Hematopoietic multipotent progenitor cell treated with erythropoietin and hydrocortisone succinate and interleukin-3 and kit ligand, for 4 days (in vitro differentiated cells): ENCODE measurements at regions not wholly inside any gene's neighbourhood (a gene's known extent, or its start where the extent isn't known, plus 50 kb on each side); places are given as distances from the start of the nearest gene placed in this dataset.

ENCODE experiments used
- DNase-seq: peaks from one replicate; pipeline ENCODE4 v3.0.0-alpha.2; 2015

DNA sequence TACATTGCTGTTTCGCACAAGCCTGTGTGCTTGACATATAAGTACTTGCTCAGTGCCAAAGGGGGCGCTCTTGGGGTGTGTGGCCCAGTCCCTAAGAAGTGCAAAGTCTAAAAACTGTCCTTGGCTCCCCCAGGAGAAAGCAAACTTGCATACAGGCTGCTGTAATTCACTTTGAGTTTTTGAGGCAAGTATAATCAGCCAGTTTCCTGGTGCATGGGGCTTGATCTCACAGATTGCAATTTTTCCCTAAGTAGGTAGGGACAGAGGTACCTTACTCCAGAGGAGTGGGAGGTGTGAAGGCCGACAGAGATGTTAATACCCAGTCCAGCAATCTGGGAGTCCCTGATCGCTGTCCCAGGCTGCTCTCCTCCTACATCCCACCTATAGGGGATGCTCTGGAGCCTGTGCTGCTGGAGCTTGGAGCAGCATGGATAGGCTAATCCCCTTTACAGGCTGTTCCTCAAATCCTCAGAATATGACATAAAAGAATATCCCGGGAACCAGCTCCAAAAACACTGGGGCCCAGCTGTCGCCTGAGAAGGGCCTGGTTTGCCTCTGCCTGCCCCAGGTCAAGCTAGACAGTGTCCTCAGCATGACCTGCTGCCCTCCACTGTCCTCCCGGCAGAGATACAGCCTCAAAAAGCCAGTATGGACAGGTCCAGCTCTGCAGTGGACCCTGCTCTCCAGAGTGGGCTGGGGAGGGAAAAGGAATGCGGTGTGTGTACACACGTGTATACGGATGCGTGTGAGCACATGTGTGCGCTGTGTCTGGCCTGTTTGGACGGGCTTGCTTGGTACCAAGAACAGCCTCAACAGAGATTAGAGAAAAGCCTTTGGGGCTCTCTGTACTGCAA is 136.5 kb upstream of the HAAO start:
- peak; percentile 98 for DNase-seq

DNA sequence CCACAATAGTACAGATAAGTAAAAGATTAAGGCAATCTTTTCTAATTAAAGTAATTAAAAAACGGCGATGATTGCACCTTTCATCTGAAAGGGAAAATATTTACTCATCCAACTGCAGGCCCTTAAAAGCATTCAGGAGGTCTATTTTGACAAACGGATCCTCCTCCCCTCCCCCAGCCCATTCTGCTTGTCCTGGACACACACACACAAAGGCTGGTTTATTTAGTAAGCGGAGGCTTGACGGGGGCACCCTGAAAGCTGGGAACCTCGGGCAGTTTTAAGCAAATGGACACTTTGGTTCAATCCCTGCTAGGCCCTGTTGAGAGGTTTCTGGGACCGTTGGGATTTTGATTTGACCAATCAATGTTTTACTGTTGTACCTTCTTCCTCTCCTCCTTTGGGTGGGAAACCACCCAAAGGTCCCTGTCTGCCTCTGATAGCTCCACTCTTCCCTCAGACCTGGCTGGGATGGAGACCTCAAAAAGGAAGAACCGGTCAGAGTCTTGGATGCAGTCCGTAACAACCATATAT is 135.8 kb upstream of the HAAO start:
- DNase-seq, result peak; percentile 78

DNA sequence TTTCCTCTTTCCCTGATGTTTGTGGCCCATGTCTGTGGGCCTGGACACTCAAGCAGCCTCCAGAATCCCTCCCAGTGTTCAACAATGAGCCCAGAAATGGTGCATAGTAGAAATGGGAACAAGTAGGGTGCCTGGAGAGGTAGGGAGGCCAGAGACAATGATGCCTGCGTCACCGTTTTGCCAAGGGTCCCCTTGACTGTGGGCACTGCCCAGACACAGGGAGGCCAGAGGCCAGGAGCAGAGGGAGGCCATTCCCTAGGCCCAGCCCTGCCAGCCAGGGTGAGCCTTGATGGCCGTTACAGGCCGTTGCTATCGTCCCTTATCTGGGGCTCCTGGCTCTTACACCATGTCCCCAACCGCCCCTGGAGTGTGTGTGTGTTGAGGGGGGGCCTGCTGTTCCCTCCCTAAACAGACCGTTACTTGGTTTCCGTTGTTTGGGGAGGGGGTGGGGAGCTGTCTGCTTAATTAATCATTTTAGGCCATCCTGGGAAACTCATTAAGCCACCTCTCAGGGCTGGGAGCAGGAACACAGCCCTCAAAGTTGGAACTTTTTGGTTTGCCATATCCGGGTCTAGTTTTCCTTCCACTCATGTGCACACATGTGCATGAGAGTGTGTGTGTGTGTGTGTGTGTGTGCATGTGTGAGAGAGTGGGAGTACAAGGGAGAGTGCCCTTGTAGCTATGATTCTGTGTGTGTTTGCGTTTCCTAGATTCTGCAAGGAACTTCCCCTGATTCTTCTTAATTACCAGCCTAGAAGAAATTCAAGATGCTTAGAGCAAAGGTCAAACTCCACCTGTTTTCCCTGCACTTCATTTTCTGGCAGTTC is 135.2 kb upstream of the HAAO start:
- DNase-seq, result peak; percentile 99

DNA sequence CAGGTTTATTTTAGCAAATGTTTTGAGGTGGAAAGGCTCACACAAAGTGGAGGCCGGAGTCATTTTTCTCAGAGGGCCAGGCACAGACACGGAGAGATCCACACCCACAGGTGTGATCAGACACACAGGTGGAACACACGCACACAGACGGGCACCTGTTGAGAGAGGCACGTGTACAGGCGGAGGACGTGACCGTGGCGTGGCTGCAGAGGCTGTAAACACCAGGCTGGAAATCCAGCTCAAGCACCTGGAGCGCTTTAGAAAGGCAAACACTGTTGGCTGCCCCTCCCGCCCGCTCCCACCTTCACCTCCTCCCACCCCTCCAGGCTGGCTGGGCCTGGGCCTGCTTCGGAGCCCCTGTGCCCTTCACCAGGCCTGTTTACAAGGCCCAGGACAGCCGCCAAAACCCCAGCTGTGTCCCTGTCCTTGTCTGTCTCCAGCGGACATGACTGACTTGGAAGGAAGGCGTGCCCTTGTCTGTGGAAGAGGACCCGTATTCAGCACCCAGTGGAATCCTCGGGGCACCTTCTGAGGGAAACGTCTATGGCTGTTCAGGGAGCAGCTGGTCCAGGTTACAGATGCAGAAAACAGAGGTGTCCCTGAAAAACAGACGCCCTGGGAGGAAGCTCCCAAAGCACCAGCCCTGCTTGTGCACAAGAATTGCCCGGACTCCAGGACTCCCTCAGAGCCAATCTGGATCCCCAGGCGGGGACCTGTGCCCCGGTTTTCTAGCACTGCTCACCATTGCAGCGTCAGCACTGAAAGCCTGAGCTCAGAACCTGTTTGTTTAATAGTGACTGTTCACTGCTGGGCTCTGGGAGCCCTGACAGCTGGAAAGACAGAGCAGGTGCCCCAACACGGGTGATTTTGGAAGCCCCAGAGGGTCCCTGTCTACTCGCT is 134.3 kb upstream of the HAAO start:
- DNase-seq, result no peak

DNA sequence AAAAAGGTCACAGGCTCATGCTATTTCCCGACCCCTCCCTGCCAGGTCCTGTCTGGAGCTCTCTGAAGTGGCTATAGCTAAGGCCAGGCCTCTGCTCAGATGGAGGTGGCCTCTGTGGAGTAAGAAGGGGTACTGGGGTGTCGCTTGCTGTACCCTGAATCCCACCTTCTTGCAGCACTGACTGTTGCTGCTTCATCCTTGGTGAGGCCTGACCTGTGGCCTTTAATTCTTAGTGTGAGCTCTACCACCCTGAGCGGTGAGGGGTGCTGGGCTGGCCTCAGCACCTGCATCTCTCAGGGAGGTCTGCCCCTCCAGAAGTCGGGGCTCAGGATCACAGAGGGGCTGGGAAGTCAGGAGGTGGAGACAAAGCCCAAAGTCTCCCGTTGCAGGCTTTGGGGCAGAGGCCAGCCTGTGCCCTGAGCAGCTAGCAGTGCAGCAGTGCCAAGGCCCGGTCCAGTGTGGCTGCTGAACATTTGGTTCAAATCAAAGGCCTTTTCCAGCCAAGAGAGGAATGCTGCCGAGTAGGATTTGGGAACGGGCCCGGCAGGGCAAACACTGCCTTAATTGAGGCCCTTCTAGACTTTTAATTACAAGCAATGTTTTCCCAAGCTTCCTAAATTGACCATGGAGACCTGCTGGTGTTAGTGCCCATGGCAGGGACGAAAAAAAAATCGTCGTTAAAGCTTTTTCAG is 133.5 kb upstream of the HAAO start:
- DNase-seq, result no peak

DNA sequence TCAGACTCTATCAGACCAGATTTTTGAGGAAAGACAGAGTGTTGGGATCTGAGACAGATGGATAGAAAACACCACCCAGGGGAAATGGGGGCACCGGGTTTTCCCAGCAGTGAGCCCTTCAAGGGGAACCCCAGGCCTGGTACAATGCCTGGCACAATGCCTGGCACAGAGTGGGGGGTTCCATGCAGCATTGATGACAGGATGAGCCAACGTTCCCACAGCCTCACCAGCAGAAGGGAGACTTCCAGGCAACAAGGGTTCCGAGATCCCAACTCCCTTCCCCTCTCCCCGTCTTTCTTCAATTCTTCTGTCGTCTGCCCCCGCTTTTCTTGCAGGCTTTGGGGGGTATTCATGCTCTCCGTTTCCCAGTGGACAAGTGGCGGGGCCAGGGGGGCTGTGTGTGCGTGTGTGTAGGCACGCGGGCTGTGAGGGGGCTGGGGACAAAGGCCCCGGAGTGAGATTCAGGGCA is 132.1 kb upstream of the HAAO start:
- DNase-seq, result no peak

DNA sequence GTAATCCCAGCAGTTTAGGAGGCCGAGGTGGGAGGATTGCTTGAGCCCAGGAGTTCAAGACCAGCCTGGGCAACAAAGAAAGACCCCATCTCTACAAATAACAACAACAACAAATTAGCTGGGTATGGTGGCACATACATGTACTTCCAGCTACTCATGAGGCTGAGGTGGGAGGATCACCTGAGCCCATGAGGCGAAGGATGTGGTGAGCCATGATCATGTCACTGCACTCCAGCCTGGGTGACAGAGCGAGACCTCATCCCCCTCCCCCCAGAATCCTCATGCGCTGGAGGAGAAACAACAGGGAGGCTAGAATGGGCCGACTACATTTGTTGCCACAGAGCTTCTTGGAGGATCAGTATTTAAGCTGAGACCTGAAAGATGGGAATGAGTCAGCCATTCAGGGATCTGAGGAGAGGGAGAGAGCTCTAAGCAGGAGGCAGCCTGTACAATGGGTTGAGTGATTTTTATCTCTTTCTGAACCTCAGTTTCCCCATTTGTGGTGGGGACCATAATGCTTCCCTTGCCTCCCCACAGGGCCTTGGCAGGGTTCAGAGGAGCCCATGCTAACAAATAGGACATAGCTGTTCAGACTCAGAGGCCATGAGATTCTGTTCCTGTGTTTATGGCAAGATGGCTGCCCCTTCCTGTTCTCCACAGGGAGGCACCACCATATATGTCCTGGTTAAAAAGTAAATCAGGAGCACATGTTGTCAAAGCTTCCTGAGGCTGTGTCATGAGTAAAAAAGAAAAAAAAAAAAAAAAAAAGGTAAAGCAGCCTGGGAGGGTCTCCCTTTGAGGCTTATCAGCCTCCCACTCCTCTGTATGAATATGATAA is 131.4 kb upstream of the HAAO start:
- no peak for DNase-seq

DNA sequence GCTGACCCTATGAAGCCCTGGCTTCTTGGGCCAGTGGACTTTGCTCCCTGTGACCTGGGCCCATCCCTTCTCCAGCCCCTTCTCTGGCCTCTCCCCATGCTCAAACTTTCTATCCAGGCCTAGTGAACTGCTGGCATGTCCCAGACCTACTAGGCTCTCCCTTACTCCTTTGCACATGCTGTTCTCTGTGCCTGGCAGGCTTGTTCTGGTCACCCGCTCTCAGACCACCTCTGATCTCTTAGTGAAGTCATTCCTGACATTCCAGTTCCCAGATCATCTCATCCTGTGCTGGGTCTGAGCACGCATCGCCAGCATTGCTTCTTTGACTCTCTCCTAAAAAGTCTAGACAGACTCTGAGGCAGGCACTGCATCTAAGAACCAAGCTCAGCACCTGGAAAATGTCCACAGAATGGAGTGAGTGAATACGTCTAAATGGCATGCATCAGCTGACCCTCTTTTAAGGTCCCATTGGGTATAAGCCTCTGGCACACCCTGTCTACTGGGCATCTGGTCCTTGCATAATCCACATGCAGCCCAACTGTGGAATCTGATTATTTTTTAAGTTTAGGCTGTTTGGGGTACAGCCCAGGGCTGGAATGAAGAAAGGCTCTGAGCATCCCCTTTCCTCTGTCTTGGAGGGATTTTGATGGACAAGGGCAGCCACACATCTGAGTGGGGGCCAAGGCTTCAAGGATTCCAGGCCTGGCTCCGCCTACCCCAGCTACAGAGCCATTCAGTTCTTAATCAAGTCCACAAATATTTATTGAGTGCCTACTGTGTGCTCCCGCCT is 130.6 kb upstream of the HAAO start:
- DNase-seq, result peak; percentile 60

DNA sequence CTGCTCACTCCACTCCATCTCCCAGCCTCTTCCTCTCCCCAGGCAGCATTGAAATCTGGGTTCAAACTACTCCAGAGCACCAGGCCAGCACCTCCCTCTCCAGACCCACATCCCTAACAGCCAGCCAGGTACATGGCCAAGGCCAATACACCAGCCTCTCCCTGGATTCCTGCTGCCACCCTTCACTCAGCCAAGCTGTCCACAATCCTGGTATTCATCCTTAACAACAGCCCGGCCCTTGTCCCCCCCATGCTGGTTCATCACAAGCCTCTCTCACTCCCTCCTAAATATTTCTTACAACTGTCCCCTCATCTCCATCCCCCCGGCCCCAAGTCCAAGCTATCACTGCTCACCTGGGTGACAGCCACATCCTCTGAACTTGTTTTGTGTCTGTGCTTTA is 129.9 kb upstream of the HAAO start:
- DNase-seq, result no peak

DNA sequence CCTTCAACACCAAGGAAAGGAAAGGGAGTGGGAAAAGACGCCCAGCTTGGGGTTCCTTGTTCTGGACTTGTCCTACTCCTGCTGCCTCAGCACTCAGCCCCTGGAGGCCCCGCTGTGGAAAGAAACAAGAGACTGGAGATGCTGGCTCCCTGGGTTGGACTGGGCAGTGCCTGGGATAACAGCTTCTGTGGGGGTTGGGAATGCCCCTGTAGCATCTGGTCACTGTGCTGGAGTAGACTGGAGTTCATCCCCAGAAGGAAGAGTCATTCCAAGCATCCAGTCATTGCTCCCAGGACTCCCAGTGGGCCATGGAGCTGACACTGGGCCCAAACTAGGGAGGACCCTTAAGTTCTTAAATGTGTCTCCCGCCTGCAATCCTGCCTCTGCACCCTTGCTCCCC is 129.3 kb upstream of the HAAO start:
- DNase-seq, result no peak

DNA sequence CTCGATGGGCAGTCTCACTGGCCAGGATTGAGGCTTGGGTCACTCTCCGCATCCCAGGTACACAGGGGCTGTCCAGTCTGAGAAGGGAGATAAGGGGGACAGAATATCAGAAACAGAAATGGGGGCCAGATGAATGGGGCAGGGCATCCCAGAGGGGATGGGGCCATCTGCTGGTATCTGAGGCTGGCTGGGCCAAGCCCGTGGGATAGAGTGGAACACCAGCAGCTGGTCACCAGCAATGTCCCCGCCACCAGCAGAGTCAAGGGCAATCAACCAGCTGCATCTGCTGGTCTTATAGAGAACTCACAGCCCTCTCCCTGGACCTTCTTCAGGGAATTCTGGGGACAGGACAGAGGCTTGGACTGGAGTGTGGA is 128.8 kb upstream of the HAAO start:
- no peak for DNase-seq

DNA sequence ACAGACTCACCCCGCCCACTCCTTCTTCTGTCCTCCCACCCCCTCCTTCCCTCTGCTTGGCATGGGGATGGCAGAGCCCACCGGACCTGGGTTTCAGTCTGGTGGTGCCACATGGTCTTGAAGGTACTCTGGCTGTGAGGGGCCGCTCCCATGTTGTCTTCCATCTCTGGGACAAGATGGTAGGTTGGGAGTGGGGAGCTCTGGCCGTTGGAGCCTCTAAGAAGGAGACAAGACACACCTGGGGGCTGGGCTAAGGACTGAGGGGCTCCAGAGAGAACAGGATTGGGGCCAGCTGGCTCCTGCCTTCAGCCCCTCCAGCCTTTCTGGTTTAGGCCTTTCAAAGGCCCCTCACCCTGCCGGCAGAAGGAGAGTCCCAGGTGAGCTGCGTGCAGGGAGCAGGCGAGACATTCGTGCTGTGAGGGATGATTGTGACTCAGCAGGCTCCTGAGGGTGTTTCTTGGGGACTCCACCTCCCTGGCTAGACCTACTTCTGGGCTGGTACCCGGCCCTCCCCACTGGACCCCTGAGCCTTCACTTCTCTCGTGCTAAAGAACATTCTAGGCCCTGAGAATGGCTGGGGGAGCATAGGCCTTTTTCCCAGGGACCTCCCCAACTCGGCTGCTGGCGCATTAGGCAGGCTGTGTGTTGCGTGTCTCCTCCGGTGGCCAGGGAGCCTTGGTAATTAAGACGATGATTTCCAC is 128.2 kb upstream of the HAAO start:
- no peak for DNase-seq

DNA sequence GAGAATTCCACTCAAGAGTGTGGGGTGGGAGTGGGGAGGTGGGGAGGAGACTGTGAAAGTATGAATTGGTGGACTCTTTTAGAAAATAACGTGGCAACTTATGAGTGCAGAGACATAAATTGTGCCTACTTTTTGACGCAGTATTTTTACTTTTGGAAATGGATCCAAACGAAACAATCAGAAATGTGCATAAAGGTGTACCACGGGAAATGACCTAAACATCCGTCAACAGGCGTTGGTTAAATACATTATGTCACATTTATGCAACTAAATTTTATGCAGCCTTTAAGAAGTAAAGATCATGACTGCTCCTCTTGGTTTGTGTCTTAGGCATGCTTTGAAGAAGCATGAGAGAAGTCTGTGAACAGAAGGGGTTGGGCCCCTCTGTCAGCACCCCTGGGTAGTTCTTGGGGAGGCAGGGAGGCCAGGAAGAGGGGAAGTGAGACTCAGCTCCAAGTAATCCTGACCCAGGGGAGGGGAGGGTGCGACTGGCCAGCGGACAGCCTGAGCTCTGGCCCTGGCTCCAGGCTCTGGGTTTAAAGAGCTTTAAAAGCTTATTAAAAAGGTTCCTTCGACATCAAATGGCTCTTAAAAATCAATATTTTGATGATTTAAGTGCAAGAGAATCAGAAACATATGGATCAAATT is 126.4 kb upstream of the HAAO start:
- no peak for DNase-seq

DNA sequence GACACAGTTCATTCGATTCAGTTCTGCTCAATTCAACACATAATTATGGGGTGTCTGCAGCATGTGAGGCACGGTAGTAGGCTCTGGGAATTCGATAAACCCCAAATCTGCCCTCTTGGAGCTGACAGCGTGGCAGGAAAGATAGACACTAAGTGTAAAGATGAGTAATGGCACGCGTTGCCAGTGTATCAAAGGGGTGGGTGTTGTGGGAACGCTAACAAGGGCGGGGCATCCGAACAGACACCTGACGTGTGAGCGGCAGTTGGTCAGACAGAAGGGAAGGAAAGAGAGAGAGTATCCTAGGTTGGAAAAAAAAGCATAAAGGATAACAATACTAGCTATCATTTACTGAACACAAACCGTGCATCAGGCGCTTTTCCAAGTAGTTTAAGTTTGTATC is 125.7 kb upstream of the HAAO start:
- peak; percentile 67 for DNase-seq

DNA sequence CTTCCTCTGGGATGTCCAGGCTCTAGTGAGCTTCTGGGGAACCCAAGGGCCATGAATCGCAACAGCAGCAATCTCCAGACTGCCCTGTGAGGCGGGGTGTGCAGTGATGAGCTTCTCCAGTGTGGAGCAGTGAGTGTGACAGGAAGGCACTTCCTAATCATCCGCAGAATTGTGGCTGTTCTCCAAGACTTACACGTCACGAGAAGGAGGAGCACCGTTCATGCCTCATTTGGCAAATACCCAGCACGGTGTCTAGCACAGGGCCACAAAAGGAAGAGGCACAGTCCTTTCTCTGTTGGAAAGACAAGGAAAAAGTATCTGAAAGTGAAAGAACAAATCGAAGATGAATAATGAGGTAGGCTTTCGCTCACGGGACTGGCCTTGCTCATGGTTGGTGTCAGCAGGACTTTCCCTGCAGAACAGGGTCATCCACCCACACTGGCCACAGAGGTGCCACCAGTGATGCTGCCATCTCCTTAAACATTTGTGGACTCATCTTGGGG is 125.1 kb upstream of the HAAO start:
- peak; percentile 66 for DNase-seq

DNA sequence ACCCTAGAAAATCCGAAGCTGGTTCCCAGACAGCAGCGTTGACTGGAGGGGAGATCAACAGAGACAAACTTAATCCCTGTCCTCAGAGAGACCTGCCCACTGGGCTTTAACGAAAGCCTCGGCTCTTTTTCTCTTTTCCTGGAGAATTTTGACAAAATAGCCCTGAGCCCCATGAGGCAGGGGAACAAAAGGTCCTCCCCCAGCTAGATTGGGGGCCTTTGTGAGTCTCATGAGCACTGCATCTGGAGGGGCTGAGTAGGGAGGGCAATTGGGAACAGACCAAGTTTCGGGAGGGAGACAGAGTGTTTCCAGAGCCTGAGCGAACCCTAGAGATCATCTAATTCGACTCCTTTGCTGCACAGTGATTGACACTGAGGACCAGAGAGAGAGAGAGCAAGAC is 123.9 kb upstream of the HAAO start:
- no peak for DNase-seq

DNA sequence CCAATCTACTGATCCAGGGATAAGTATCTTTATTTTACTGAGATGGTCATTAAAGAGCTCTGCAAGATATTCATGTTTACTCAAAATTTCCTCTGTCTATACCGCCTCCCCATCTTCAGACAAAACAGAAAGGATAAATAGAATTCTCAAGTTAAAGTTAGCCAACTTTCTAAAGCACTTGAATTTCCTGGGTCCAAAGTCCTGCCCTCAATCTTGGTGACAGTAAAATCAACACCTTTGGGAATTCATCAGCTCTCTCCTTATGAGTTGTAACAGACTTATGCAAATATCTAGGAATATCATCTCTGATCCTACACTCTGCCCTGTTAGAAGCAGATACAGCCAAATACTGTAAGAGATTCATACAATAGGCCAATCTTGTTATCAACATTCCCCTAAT is 122.5 kb upstream of the HAAO start:
- DNase-seq, result no peak

DNA sequence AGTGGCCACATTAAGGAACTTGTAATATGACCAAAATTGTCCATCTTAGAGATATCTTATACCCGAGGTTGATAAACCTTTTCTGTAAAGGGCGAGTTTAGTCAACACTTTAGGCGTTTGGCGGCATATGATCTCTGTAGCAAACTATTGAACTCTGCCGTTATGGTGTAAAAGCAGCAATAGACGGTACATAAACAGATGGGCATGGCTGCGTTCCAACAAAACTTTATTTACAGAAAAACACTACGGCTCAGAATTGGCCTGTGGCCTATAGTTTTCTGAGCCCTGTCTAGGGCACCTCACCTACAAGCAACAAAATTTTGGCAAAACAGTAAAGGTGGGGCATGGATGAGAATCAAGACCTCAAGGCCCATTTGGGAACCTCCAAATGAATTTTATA is 121.9 kb upstream of the HAAO start:
- DNase-seq, result no peak

DNA sequence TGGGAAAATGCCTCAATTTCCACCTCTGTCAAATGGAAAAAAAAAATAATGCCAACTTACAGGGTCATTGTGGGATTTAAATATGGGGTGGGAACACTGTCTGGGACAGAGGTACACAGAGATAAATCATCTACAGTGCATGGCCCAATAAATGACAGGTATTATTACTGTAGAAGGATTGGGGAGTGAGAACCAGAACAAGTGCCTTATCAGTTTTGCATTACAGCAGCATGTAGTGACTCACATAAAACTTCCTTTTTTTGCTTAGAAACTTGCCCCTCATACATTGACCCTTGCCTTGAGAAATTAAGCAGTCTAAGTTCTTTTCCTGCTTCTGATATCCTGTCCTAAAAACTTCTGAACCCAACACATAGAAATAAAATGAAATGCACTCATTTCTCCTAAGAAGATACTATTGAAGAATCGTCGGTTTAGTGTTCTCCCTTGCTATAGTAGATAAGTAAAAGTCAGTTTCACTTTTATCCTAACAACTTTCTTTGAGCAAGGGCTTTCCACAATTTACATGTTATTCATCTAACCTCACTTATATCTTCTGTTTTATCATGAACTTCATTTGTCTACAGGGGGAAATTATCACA is 121.0 kb upstream of the HAAO start:
- DNase-seq, result peak; percentile 89
